Bronchial epithelial cell (primary cell): ENCODE measurements at regions not wholly inside any gene's neighbourhood (a gene's known extent, or its start where the extent isn't known, plus 50 kb on each side); places are given as distances from the start of the nearest gene placed in this dataset.

Experiments
- DNase-seq: peaks from one replicate; pipeline ENCODE4 v3.0.0-alpha.2; 2010; ENCODE audit warnings: low read depth
- FAIRE-seq: peaks from 2 replicates; lab custom pipeline; 2011; peaks lifted over from hg19 to GRCh38; lab: Jason Lieb, UNC
- H3K27me3 ChIP-seq: 2 replicates; pipeline ENCODE4 v1.5.1; 2011; ENCODE audit warnings: low read length; ENCODE audit not compliant: control insufficient read depth, insufficient read depth
- H3K36me3 ChIP-seq: 2 replicates; pipeline ENCODE4 v1.5.1; 2011; ENCODE audit warnings: low read length; ENCODE audit not compliant: control insufficient read depth, insufficient read depth
- H3K4me3 ChIP-seq: 2 replicates; pipeline ENCODE4 v1.5.1; 2011; ENCODE audit warnings: mild to moderate bottlenecking, low read depth, low read length, control low read depth
- CTCF ChIP-seq: IDR thresholded peaks from 2 replicates; pipeline ENCODE4 v1.5.1; 2011; ENCODE audit warnings: mild to moderate bottlenecking, moderate library complexity, low read length, control low read depth, inconsistent platforms; ENCODE audit not compliant: insufficient read depth, severe bottlenecking

- no peak overlapping the region for H3K4me3 ChIP-seq
- H3K27me3 ChIP-seq = no peaks in the 10 kb centered on the region
- DNase-seq (no peak), FAIRE-seq (no peak)
- no peaks in the 10 kb centered on the region for H3K36me3 ChIP-seq
- no peak for TF ChIP-seq CTCF
These were observed 613.9 kb downstream of the TECRL start for GRCh38 chr4:63795301-63795700.

- FAIRE-seq = no peak
- Histone ChIP-seq H3K27me3 (no peaks in the 10 kb centered on the region), H3K4me3 (no peak overlapping the region), H3K36me3 (no peaks in the 10 kb centered on the region)
- TF ChIP-seq CTCF = no peak
- no peak for DNase-seq
These were observed 618.9 kb downstream of the TECRL start for GRCh38 chr4:63790377-63790776.

DNA sequence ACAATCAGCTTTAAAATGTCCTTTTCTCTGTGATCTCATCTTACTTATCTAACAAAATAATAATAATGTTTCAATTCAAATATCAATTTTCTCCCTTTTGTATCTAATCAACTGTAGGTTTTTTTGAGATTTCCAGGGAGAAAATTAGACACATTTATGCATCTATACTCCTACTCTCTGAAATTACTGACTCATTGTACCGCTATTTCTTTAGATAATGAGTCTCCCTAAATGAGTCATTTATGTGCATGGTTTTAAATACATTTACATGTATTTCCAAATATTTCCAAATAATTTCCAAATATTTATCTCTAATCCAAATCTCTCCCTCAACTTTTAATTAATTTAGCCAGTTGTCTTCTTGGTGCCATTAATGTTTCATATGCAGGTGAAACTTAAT, 621.0 kb downstream of the TECRL start:
- Histone ChIP-seq H3K4me3 (no peak overlapping the region), H3K27me3 (no peaks in the 10 kb centered on the region), H3K36me3 (no peaks in the 10 kb centered on the region)
- FAIRE-seq (no peak), DNase-seq (no peak)
- TF ChIP-seq CTCF = no peak

DNA sequence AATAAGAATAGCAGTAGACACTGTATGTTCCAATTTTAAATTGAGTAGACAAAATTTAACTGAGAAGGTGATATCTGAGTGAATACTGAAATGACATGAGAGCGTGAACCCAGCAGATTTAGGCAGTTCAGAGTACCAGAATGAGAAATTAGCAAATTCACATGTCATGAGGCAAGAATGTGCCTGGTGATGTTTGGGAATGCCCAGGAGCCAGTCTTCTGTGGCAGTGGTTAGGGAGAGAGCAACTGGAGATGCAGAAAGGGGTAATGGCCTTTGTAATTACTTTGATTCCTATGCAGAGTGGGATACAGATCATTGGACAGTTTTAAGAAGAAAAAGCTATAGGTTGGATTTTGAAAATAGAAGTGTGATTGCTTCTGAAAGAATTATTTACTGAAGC, 621.9 kb downstream of the TECRL start:
- TF ChIP-seq CTCF = no peak
- FAIRE-seq (no peak), DNase-seq (no peak)
- Histone ChIP-seq H3K4me3 (no peak overlapping the region), H3K27me3 (no peaks in the 10 kb centered on the region), H3K36me3 (no peaks in the 10 kb centered on the region)

DNA sequence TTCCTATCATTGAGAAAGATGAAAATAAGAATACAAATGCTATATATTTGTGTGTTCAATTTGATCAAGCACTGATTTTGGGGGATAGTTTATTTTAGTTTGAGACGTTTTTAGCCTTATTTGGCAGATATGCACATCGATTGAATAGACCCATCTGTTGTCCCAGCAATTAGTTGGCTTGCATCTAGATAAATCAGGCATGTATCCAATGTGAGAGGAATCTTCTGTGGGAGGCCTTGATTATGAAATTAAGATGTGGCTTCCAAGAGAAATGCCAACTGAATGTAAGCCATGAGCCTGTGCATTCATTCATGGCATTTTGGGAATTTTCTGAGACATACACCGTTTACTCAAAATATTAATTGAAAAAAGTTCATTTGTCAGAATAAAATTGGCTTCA, 623.1 kb downstream of the TECRL start:
- Histone ChIP-seq H3K36me3 (no peaks in the 10 kb centered on the region), H3K27me3 (no peaks in the 10 kb centered on the region), H3K4me3 (no peak overlapping the region)
- DNase-seq = no peak
- no peak for FAIRE-seq
- no peak for TF ChIP-seq CTCF

DNA sequence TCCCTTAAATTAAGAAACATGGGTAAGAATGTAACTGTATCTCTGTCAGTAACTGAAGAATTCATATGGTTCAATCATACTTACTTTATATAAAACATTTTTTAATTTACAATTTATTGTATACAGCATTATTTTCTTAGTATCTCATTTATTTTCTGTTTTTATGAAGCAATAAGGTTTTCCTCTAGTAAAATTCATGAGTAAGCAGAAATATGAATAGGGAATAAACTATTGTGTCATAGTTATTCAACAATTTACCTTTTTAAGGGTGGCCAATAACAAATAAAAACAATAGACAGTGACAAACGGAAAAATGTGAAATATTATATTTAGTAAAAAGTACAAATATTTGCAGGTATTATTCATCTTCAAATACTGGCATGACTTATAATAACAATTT, 624.4 kb downstream of the TECRL start:
- no peak overlapping the region for H3K4me3 ChIP-seq
- H3K36me3 ChIP-seq = no peaks in the 10 kb centered on the region
- no peak for TF ChIP-seq CTCF
- DNase-seq = no peak
- H3K27me3 ChIP-seq = no peaks in the 10 kb centered on the region
- FAIRE-seq = no peak
